Hematopoietic multipotent progenitor cell treated with erythropoietin and hydrocortisone succinate and interleukin-3 and kit ligand, for 17 days (in vitro differentiated cells): ENCODE measurements at regions not wholly inside any gene's neighbourhood (a gene's known extent, or its start where the extent isn't known, plus 50 kb on each side); places are given as distances from the start of the nearest gene placed in this dataset.

ENCODE experiments used
- DNase-seq: peaks from one replicate; pipeline ENCODE4 v3.0.0-alpha.2; 2015; ENCODE audit warnings: low spot score

- DNase-seq, result no peak
Observed at GRCh38 chr3:59339818-59340217, 290.0 kb upstream of the CFAP20DC start.

- no peak for DNase-seq
Observed at GRCh38 chr3:59338934-59339333, 289.1 kb upstream of the CFAP20DC start.

GRCh38 chr3:59335338-59335737, 285.5 kb upstream of the CFAP20DC start:
- no peak for DNase-seq

GRCh38 chr3:59334585-59334984, 284.8 kb upstream of the CFAP20DC start:
- DNase-seq, result no peak

- no peak for DNase-seq
Observed at GRCh38 chr3:59327376-59327808, 277.6 kb upstream of the CFAP20DC start.

GRCh38 chr3:59326246-59327024, 276.6 kb upstream of the CFAP20DC start:
- no peak for DNase-seq

GRCh38 chr3:59321881-59322540, 272.2 kb upstream of the CFAP20DC start:
- DNase-seq, result no peak

GRCh38 chr3:59320080-59320479, 270.3 kb upstream of the CFAP20DC start:
- DNase-seq, result no peak

GRCh38 chr3:59319442-59319841, 269.6 kb upstream of the CFAP20DC start:
- DNase-seq, result no peak

- DNase-seq, result no peak
Observed at GRCh38 chr3:59318881-59319280, 269.1 kb upstream of the CFAP20DC start.

- no peak for DNase-seq
Observed at GRCh38 chr3:59317386-59317785, 267.6 kb upstream of the CFAP20DC start.

- no peak for DNase-seq
Observed at GRCh38 chr3:59316688-59317275, 267.0 kb upstream of the CFAP20DC start.

GRCh38 chr3:59313365-59313764, 263.5 kb upstream of the CFAP20DC start:
- DNase-seq, result no peak

- DNase-seq, result no peak
Observed at GRCh38 chr3:59311231-59311630, 261.4 kb upstream of the CFAP20DC start.

- DNase-seq, result no peak
Observed at GRCh38 chr3:59310736-59311135, 260.9 kb upstream of the CFAP20DC start.

GRCh38 chr3:59308684-59309083, 258.9 kb upstream of the CFAP20DC start:
- DNase-seq, result no peak

GRCh38 chr3:59308001-59308400, 258.2 kb upstream of the CFAP20DC start:
- no peak for DNase-seq

GRCh38 chr3:59306436-59306835, 256.6 kb upstream of the CFAP20DC start:
- DNase-seq, result no peak

GRCh38 chr3:59304296-59304695, 254.5 kb upstream of the CFAP20DC start:
- DNase-seq, result no peak

GRCh38 chr3:59303452-59303851, 253.6 kb upstream of the CFAP20DC start:
- DNase-seq, result no peak

GRCh38 chr3:59302442-59302841, 252.6 kb upstream of the CFAP20DC start:
- no peak for DNase-seq

GRCh38 chr3:59300733-59301132, 250.9 kb upstream of the CFAP20DC start:
- DNase-seq, result no peak

- no peak for DNase-seq
Observed at GRCh38 chr3:59299561-59299960, 249.7 kb upstream of the CFAP20DC start.
